T-helper 1 cell (primary cell): ENCODE measurements at regions not wholly inside any gene's neighbourhood (a gene's known extent, or its start where the extent isn't known, plus 50 kb on each side); places are given as distances from the start of the nearest gene placed in this dataset.
"Not testable (repeated sequence)": the region's sequence is repeated elsewhere in the genome, so short reads cannot be mapped to it uniquely, and the experiment has no call there.

Experiments used
- DNase-seq, 5 donors: peaks; one replicate each; pipeline ENCODE4 v3.0.0-alpha.2; 2012 to 2020

DNA sequence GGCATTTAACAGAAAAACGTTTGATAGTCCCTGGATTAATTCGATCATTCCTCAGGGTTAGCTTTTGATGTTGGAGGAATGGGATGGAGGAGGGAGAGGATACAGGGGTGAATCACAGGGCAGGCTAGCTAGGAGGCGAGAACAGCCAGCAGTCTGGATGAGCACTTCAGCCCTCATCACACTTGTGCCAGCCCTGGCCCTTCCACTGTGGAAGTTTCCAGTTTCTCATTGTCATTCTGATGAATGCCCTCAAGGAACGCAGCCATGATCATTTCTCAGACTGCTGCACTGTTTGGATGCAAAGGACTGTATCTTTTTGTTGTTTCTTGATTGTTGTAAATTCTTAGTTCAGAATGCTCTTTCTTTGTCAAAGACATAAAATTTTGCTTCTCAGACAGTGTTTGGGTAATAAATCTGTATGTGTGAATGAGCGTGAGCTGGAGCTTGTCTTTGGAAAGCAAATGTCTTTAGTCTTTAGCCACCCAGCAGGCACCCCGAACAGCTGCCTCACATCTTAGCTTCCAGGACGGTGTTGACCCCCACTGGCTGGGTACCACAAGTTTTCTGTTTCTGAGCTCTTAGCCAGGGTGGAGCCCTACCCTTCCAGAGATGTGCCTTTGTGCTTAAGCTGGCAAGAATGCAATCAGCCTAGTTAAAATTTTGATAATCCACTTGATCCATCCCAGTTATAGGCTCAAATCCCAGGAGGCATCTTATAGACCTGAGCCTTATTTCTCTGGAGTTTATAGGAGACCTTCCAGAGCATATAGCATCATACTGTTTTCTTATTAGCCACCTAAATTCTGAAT lies 121.1 kb downstream of the PDCD6IP start:
- no peak for DNase-seq

DNA sequence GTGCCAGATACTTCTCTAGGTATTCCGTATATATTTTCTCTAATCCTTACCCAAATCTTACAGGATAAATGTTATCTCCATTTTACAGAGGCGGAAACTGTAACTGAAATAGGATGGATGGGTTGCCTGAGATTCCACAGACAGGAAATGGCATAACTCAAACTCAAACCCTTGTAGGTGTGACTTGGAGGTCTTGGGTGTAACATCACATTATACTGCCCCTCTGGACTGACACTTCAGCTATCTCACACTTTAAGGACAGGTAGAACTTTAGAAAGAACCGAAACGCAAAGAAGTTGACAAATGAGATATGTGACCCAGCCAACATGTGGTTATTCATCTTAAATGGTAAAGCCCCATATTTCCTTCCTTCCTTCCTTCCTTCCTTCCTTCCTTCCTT lies 122.1 kb downstream of the PDCD6IP start:
- no peak for DNase-seq

DNA sequence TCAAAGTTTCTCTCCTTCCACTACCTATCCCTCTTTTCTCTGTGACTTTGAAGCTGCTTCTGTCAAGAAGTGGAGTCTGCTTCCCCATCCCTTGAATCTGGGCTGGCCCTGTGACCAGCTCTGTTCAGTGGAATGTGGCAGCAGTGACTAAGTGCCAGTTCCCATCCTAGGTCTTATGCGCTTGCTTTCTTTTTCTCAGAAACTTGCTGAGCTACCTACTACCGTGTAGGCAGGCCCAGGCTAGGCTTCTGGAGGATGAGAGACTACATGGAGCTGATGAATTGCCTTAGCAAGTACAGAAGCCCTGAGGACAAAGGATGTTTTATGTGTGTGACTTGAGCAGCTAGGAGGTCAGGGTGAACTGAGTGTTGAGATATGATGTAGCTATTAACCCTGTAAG lies 123.2 kb downstream of the PDCD6IP start:
- DNase-seq, result no peak

DNA sequence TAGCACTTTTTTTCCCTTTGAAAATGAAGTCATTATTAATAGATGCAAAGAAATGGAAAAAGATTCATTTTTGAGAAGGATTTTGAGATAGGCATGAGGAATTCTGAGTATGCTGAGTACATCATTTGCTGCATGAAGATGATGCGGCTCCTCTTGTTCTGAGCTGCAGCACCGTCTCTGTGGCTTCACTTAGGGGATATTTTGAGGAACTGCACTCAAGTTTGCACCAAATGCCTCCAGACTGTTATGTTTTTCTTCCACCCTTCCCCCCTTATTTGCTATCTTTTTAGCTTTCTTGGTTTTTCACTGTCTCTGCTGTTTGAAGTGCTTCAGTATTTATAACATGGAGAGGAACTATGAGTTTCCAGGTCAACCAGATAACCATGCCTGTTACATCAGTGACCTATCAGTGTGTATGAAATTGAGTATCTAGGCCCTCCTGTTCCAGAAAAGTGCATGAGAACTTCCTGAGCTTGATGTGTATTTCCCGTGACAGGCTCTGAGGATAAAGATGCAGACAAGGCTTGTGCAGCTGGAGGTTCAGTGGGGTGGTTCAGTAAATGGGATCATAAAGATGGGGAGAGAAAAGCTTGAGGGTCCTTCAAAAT lies 128.7 kb downstream of the PDCD6IP start:
- no peak for DNase-seq

DNA sequence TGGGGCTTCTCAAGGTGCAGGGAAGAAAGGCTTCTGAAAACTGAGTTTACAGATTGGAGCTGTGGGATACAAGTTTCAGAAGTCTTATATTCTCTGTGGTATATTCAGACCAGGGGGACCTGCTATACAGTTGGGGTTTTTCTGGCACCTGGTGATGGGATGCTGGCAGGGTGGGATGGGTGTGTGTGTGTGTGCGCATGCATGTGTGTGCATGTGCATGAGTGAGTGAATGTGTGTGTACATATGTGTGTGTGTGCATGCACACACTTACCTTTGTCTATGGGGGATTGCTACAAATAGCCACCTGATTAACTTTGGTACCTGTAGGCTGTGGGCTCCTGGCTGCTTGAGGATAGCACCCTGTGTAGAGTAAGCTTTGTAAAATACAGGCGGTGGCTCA lies 131.4 kb downstream of the PDCD6IP start:
- DNase-seq, result no peak

DNA sequence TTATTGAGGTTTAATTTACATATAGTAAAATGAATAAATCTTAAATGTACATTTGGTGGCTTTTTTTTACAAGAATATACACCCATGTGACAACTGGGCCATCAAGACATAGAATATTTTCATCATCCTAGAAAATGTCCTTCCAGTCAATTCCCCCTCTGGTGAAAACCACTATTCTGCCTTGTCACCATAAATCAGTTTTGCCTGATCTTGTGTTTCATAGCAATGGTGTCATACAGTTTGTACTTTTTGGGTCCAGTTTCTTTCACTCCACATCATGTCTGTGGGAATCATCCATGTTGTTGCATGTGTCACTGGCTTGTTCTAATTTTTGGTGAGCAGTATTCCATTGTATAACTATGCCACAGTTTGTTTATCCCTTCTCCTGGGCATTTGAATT lies 133.1 kb downstream of the PDCD6IP start:
- DNase-seq, result no peak

DNA sequence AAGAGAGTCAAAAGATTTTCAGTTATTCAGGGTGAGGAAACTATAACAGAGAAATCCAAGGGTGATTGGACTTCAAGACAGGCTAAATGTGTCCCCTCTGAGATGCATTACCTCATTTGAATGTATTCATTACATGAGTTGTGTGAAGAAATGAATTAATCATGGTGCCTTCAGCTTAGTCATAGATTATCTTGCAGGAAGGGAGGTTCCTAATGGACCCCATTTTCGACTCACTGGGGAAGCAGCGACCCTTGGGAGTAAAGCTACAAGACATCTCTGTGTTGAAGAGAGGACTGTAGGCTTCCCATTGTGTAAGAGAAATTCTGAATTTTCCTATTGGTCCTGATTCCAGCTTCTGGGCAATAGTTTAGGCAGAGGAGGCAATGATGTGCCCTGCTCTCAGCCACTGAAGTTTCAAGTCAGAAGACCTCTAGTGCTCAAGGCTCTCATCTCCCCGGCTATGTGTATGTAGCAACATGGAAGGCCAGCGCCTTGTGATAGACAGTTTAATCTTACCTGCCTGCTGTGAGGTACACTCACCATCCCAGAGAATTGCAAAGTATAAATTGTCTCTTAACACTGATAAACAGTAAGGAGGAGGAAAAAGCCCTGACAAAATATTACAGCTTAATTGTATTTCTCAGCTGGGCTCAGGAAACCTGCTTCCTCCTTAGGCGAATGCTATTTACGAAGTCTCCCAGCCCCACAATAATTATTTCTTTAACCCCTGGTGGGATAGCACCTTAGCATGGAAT lies 133.8 kb downstream of the PDCD6IP start:
- no peak for DNase-seq

DNA sequence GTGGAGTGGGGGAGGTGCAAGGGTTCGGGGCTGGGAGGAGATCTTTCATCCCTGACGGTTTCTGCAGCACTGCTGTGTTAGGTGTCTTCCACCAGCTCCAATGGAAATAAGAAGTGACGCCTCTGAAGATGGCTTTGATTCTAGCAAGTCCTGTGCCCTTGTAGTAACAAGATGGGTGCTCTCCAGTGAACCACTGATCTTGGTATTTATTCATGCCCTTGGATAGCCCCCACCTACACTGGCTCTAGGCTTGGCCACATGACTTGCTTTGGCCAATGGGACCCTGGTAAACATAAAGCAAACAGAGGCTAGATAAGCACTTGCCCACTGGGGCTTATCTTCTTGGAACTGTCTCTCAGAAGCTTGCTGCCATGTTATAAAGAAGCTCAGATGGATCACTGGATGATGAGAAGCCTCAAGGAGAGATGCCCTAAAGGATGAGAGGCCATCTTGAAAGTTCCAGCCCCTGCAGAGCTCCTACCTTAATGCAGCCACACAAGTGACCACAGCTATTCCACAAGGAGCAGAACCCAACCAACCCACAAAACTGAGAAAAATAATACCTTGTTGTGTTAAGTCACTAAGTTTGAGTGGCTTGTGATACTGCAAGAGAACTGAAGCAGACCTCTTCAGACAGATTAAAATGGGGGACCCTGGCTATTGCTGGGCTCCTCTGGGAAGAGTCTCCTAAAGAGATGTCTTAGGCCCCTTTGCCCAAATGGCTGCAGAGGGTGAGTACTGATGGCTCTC lies 137.9 kb downstream of the PDCD6IP start:
- DNase-seq, result no peak

DNA sequence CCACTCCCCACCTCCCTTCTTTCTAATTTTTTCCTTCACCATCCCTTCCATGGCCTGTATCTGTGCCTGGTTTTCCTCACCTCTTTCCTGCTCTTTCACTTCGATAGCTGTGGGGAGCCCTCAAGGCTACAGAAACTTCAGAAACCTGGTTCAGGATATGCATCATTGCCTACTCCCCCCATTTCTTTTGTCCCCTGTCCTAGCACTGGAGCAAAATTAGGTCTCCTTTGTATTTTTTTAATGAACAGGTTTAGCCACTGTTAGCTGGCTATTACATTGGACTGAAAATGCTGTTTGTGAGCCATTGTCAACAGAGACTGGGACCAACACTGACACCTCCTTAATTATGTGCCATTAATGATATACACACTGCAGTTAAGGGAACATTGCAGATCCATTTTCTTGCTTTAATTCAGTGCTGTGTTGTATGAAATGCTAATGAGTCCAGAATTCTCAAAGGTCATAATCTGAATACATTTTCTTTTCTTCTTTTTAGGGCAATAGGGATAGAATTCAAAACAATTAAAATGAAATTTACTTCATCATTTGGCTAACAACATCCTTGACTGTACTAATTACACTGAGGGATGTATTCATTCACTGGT lies 138.6 kb downstream of the PDCD6IP start:
- no peak for DNase-seq

DNA sequence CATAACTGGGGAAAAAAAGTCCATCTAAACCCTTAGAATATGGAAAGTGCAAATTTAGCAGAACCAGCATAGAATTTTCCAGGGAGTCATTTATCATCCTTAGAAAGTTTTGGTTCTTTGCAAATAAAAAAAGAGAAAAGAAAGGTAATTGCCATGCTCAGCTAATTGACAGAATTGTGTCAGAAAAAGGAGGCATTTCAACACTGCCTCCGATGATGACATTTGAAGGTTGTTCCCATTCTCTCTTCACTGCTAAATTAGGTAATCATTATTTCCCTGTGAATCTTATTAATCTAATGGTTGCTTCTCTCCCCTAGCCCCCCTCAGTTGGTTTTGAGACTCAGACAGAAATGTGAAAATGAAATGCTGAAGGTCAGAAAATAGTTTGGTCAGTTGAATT lies 139.2 kb downstream of the PDCD6IP start:
- no peak for DNase-seq

DNA sequence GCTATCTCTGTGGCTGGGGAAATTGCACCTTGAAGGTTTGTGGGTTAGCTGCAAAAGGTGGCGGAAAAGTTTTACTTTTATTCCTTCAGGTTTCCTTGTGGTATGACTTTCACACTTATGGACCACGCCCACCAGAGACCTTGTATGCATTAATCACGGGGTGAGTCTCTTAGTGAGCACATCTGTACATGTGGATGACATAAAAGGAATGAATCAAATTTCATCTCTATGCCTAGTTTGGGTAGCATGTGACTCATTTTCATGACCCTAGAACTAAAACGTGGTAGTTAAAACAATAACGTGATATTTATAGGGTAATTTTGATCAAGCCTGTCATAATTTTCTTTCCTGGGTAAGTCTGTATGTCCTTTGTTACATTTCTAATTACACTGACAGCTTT lies 141.7 kb downstream of the PDCD6IP start:
- no peak for DNase-seq

DNA sequence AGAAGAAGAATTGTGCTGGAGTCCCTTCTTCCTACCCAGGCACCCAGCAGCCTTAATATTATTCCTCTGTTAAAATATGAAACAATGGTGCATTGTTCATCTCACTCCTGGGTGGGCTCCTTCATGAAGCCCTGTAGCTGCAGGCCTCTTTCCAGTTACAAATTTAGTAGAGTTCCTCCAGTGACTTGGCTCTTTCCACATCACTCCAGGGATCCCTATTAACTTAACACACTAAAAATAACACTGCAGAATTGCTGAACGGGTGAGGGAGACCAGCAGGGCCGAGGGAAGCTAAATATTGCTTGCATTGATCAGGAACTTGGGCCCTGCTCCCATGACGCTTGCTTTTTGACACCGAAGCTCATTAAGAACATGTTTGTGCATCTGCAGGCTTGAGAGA lies 142.3 kb downstream of the PDCD6IP start:
- no peak for DNase-seq

DNA sequence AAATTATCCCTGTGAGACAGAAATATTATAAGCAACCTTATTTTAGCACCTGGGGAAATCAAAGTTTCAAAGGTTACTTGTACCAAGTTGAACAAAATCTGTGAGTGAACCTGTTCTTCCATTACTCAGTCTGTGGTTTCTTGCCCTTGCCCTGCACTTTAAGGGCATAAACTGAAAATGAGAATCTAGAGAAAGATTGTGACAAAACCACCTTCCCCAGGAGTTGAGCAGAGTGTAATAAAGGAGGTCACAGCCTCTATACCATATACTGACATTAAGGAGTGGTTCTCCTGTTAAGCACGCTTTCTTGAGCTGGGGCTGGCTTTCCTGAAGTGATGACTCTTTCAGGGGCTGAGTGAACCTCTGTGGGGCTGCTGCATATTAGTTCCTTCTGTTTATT lies 143.4 kb downstream of the PDCD6IP start:
- no peak for DNase-seq

DNA sequence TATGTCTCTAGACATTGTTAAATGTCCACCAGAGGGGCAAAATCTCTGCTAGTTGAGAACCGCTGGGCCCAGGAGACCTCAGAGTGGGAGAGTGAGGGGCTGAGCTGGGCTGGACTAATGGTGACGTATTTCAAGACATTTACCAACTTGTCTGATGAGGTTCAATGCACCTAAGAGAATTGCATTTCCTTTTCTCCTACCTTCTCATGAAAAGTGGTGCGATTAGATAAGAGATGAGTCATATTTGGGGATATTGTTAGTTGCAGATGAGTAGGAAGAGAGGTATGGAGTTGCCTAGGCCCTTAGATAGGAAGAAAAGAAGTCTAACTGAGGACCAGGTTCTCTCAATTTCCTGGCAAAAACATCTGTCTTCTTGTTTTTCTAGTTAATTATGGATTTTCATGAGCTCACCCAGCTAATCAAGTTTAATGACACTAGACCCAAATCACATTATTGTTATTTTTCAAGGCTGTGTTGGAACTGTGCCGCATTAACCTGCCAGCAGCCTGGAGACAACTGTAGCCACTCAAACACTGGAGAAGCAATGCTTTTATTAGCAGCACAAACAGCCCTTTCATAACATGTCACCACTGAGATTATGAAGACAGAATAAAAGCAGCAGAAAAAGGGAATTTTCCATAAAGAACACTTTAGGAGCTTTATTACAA lies 144.2 kb downstream of the PDCD6IP start:
- DNase-seq, result no peak

DNA sequence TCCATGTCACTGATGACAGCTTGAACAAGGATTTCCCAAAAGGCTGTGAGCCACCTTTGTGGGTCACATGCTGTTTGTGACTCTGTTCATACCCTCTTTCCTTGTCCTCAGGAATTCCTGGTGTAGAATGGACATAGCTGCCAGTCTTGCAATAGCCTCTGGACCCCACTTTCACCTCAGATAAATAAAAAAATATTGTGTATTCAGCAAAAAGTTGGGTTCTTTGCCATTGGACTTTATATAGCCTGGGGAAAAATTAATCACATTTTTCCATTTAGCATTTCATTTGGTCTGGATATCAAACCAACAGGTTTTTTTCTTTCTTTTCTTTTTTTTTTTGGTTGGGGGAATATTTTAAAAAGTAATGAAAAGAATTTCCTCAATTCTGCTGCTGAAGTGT lies 144.8 kb downstream of the PDCD6IP start:
- no peak for DNase-seq

DNA sequence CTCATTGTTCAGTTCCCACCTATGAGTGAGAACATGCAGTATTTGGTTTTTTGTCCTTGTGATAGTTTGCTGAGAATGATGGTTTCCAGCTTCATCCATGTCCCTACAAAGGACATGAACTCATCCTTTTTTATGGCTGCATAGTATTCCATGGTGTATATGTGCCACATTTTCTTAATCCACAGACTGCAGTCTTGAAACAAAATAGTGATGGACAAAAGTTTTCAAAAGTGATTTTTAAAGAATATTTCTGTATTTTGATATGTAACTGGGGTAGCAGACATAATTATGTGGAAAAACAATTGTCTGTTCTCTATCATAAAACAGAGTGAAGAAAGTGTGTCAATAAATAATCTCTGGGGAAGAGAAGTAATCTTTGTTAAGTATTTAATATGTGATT lies 148.2 kb downstream of the PDCD6IP start:
- DNase-seq, result not testable (repeated sequence)

DNA sequence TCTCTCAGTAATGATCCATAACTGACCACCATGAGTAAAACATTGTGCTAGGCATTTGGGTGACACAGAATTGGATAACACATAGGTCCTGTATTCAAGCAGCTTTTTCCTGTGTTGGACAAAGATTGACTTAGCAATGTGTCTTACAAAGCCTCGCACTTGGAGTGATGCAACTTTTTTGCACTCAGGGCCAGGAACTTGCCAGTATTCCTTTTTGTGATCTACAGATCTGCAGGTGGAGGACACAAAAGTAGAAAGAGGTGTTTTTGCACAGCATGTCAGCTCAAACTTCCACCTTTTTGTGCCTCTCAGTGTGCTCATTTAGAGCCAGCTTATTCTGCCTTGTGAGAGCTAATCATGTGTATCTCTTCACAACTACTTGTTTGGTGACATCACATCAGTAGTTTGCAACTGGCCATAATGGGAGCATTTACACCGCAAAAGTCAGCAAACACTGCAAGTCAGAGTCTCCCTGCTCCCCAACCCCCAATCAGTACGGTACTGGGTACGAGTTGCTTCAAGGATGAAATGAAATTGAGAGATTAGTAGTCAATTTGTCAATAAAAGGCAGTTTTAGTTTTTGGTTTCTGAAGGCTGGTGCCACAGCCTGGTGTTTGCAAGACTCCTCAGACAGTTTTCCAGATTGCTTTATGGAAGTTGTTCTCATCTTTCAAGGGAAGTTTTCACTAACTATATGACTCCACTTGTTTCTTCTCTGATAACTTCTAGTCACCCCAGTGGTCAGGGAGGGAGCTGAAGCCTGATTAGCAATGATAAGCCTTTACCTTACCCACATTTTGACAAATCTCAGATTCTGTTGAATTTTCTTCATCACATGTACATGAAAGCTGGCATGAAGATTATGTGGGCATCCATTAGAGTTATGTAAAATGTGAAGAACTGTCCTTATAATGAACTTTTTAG lies 149.1 kb downstream of the PDCD6IP start:
- DNase-seq, result no peak

DNA sequence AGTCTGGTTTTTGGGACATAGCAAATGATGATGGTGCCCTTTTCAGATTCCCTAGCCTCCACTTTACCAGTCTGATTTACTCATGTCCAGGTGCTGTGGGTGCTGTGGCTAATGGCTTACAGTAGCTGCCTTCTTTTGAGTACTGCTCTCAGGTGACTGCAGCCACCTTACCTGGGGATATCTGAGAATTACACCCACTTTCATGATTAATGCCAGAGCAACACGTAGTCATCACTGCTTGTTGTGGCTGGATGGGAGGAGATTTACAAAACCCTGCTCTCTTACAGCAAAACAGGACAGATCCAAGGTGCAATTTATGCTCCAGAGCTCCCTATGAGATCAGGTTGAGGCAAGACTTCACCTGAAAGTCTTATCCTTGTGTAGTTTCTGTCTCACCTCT lies 150.6 kb downstream of the PDCD6IP start:
- DNase-seq, result no peak

DNA sequence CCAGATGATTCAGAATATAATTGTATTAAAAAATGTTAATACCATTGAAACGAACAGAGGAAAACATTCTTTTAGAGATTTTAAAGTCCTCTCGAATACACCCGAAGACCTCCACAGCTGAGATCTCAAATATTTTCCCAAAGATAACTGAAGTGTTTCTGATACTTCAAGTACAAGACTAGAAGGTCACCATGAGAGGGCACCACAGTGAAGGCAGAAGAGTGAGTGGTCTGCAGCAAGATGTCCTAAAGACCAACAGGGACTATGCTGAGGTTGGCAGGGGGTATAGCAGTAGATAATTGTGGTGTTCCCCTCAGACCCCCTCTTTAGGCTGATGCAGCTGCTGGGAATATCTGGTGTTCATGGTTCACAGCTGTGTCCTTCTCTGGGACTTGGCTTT lies 156.5 kb downstream of the PDCD6IP start:
- DNase-seq, result no peak

DNA sequence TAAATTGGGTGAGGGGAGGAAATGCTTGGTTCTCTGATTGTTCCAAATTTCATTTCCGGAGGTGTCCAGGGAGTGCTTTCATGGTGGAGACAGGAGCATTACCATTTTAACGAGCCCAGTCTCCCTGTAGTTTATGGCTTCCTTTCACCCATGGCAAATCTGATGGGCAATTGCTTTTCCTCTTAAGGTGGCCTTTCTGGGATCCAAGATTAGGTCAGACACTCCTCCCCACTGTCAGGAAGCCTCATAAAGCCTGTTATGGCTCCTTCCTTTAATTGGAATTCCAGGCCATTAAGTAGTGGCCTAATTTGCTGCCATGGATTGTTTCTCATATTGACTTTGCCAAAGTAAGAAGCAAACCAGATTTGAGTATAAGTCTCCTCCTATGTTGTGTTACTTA lies 157.8 kb downstream of the PDCD6IP start:
- no peak for DNase-seq

DNA sequence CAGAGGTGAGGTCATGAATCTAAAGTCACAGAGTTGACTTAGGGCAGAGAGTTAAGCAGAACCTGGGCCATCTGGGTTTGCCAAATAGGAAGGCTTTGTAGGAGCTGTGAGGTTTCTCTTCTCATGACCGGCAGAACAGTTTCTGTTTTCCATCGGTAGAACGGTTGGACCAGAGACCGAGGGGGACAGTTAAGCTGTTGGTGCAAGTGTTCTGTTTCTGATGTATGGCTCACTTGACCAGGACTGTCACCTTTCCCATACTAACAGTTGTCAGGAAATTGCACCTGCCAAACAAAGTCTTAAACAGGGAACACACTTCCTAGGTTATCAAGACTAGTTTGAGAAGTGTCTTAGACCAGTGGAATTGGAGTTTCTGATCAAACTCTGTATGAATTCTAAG lies 158.3 kb downstream of the PDCD6IP start:
- no peak for DNase-seq
